GM19043 (cell line): ENCODE measurements at regions not wholly inside any gene's neighbourhood (a gene's known extent, or its start where the extent isn't known, plus 50 kb on each side); places are given as distances from the start of the nearest gene placed in this dataset.
A peak's percentile ranks its signal among the peaks of the same experiment; 100 is the strongest.
"Not testable (repeated sequence)": the region's sequence is repeated elsewhere in the genome, so short reads cannot be mapped to it uniquely, and the experiment has no call there.

Source experiments
- ATAC-seq: cut with Tn5 transposase; IDR thresholded peaks from one replicate; pipeline ENCODE4 v1.9.1; 2021; ENCODE audit warnings: low read depth; ENCODE audit not compliant: unreplicated experiment

DNA sequence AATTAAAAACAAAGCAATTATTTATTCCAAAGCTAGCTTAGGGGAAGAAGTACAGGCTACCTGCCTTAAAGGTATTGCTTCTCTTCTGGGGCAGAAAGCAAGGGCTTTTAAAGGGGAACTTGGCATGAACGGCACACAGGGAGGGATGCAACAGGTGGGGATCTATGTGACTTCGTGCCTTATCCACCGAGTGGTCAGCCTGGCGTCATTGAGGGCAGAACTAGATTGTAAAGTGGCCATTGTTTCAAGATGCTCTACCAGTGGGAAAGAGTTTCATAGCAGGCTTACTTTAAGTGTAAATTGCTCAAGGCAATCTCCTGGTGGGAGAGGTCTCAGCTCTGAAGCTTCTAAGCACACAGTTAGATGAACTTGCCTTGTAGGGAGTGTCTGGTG lies 360.4 kb downstream of the ATP23 start:
- no peak for ATAC-seq

DNA sequence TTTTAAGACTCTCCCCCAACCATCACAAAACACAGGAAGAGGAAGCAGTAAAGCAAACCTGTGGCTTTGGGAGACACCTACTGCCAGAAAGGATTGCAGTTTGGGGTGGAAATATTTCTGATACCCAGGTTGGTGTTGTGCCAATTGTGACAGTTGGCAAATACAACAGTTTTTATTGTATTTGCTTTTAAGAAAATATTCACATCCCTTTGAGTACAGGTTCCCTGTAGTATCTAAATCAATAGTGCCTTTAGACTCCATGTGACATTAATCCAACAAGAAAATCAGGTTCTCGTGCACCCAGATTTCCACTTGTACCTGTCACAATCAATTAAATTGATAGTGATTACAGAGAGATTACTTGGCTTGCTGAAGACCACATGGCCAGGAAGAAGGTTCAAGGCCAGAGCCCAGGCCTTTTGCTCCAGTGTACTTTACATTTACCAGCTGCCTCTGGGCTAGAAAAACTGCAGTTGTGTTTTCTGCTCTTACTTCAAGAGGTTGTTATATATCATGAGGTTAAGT lies 361.2 kb downstream of the ATP23 start:
- ATAC-seq: no peak

GRCh38 chr12:58306266-58307000 lies 365.1 kb downstream of the ATP23 start:
- no peak for ATAC-seq

GRCh38 chr12:58309806-58310205 lies 368.4 kb downstream of the ATP23 start:
- peak; percentile 52 for ATAC-seq

- no peak for ATAC-seq
These were observed 369.0 kb downstream of the ATP23 start for GRCh38 chr12:58310368-58310767.

GRCh38 chr12:58310809-58311622 lies 369.6 kb downstream of the ATP23 start:
- ATAC-seq: no peak

GRCh38 chr12:58313091-58313855 lies 371.9 kb downstream of the ATP23 start:
- ATAC-seq: no peak

DNA sequence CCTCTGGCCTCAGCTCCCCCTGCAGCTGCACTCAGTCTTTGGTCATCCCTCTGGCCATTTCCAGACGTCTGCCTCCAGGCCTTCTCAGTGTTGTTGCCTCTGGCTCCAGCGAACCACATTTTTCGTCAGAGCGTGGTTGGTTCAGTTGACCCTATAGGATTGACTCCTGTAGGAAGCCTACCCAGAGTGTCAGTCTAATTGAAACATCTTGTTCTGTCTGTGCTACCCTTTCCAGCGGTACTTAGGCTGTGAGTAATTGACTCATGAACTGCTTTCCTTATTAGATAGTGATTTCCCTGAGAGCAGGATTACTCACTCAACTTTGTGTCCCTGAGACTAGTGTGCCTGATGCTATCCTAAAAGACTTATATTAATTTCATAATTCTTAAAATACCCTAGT lies 373.2 kb downstream of the ATP23 start:
- no peak for ATAC-seq

- no peak for ATAC-seq
These were observed 375.6 kb downstream of the ATP23 start for GRCh38 chr12:58316926-58317325.

- peak; percentile 73 for ATAC-seq
These were observed 380.0 kb downstream of the ATP23 start for GRCh38 chr12:58321414-58321813.

DNA sequence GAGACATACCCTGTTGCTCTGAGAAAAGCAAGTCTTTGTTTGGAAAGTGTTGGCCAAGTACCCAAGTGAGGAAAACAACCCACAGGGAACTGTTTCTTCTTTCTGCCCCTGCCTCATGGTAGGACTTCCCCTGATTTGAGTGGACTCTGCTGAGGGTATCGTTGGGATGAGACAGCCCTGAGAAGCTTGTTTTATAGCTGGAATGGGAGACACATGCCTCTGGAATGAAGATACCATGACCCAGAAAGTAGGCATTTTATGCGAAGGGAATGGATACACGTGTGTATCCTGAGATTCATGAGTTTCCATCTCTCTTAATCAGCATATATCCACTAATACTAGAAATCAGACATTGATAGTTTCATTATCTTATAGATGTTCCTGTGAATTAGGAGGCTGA lies 382.3 kb downstream of the ATP23 start:
- no peak for ATAC-seq

- no peak for ATAC-seq
These were observed 384.2 kb downstream of the ATP23 start for GRCh38 chr12:58325561-58325960.

DNA sequence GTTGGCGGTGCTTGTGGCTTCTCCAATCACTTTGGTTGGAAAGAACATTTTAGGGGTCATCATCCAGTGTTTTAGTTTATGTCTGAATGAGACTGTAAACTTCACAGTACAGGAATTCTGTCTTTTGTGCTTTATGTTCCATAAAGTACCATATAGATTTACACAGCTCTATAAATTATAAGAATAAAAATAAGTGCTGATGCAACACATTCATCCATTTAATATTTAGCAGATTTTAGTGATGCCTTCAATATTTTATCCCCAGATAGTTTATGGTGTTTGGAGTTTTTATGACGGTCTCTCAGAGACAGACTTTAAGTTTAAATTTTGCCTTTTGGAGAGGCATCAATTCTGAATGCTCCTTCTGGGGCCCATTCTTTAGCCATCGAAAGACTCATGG lies 385.2 kb downstream of the ATP23 start:
- ATAC-seq: no peak

DNA sequence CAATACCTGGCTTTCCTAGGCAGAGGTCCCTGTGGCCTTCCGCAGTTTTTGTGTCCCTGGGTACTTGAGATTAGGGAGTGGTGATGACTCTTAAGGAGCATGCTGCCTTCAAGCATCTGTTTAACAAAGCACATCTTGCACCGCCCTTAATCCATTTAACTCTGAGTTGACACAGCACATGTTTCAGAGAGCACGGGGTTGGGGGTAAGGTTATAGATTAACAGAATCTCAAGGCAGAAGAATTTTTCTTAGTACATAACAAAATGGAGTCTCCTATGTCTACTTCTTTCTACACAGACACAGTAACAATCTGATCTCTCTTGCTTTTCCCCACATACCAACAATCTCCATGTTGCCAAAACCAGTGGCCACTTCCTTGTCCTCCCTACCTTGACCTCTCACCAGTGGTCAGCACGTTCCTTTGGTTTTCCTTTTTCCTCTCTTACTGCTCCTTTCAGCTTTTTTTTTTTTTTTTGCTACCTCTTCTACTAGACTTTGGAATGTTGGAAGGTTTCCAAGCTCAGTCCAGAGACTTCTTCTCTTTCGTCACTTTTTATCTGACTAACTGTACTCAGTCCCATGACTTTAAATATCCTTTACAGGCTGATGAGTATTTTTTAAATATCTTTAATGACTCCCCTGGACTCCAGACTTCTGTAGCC lies 395.3 kb downstream of the ATP23 start:
- ATAC-seq: not testable (repeated sequence)

DNA sequence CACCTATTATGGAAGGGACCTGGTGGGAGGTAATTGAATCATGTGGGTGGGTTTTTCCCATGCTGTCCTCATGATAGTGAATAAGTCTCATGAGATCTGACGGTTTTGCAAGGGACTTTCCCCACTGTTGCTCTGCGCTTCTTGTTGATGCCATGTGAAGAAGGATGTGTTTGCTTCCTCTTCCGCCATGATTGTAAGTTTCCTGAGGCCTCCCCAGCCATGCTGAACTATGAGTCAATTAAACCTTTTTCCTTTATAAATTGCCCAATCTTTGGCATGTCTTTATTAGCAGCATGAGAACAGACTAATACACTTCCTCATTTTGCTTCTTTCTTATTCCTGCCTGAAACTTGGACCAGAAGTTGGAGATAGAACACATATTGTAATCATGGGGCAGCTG lies 396.2 kb downstream of the ATP23 start:
- not testable (repeated sequence) for ATAC-seq

DNA sequence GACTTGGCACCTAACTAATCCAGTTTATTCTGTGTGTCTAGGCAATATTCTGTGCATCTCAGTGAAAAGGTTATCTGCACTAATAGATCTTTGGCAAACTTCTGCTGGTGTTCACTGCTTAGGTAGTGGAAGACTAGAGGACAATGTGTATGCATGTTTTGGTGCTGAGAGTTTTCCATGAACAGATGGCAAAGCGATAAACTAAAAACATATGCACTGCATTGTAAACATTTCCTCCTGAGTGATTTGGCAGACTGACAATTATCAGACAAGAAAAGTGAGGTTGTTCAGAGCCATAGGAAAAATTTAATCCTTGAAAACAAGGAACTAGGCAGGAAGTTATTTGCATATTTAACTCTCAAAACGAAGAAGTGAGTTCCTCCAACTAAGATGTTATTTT lies 400.4 kb downstream of the ATP23 start:
- ATAC-seq: no peak

DNA sequence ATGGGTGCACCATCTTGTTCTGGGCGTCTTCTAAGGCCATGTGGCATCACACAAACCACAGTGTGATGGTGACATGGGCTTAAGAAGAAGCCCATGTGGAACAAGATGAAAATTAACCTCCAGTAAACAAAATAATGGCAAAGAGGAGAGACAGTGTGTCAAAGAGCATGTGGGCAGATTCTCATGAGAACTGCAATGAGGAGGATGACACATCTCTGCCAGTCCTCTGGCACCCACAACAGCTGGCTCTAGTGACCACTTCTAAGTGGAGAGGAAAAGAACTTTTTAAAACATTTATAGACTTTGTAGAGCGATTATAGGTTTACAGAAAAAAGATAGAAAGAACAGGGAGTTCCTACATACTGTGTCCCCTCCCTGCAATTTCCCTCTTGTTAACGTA lies 401.4 kb downstream of the ATP23 start:
- no peak for ATAC-seq

GRCh38 chr12:58346032-58346632 lies 404.8 kb downstream of the ATP23 start:
- ATAC-seq: no peak

GRCh38 chr12:58347188-58347587 lies 405.8 kb downstream of the ATP23 start:
- no peak for ATAC-seq

DNA sequence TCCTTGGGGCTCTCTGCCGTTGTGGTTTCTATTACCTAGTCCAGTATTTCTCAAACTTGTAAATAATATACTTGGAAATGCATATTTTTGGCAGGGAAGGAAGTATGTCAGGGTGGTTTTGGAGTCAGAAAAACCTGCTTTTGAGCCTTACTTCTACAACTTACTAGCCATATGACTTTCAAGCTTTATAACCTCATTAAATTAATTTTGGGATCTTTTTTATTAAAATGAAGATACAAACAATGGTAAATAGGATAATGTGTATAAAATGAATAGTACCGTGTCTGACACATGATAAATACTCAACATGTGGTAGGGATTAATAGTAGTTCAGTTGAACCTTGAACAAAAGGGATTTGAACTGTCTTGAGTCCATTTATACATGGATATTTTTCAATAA lies 406.3 kb downstream of the ATP23 start:
- ATAC-seq: no peak
